Adrenal gland (tissue), 9 donors: ENCODE measurements at regions not wholly inside any gene's neighbourhood (a gene's known extent, or its start where the extent isn't known, plus 50 kb on each side); places are given as distances from the start of the nearest gene placed in this dataset.

Experiments
- DNase-seq, 7 donors: peaks; one replicate each; pipeline ENCODE4 v3.0.0-alpha.2; 2019 to 2020
- H3K27ac ChIP-seq, 5 donors: fragments of 200-600 bp; sonication (generic) in 4 of 5; 1 replicate in 3 of 5; 2 replicates in 2 of 5; pipeline versions ENCODE4 v1.5.1 to v1.8.0; 2016 to 2020; ENCODE audit warnings: mild to moderate bottlenecking in 1 of 5
- H3K27me3 ChIP-seq: fragments of 200-600 bp; 2 replicates; pipeline ENCODE4 v1.8.0; 2021
- H3K36me3 ChIP-seq, 2 donors: fragments of 200-600 bp; replicated peaks in 1 of 2; 1 replicate in 1 of 2; 2 replicates in 1 of 2; pipeline versions ENCODE4 v1.5.1 to v1.8.0; 2018 to 2022
- H3K4me1 ChIP-seq, 2 donors: fragments of 200-600 bp; replicated peaks in 1 of 2; 1 replicate in 1 of 2; 2 replicates in 1 of 2; pipeline versions ENCODE4 v1.5.1 to v1.8.0; 2018 to 2021
- H3K4me3 ChIP-seq, 4 donors: fragments of 200-600 bp; sonication (generic) in 3 of 4; one replicate each; pipeline ENCODE4 v1.5.1; 2016 to 2018
- H3K9me3 ChIP-seq, 3 donors: fragments of 200-600 bp; sonication (generic) in 1 of 3; replicated peaks in 1 of 3; 1 replicate in 2 of 3; 2 replicates in 1 of 3; pipeline versions ENCODE4 v1.5.1 to v1.8.0; 2016 to 2021
- POLR2A ChIP-seq, 2 donors: fragments of 450-650 bp; IDR thresholded peaks; one replicate each; pipeline ENCODE4 v1.6.1; 2017; ENCODE audit warnings: antibody characterized with exemption in 2 of 2, mild to moderate bottlenecking in 2 of 2, moderate library complexity in 1 of 2
- WGBS, 4 donors: extraction: QIAGEN DNeasy Blood & Tissue Kit in 2 of 4; methylation state at CpG; one replicate each; pipeline versions ENCODE4 v1.1.5 to v1.1.7; 2013 to 2017; 5-methylcytosine and 5-hydroxymethylcytosine counted together
- intact Hi-C, 2 donors: fragments of 100-400 bp; cut with DNase I; formaldehyde crosslinking; loops; one replicate each; pipeline versions ENCODE4 v1.14.1 to v1.15.0; 2022 to 2023
- TF ChIP-seq, protein P1 (sequence below), 6 experiments: fragments of 450-650 bp in 4 of 6; fragments of 200-600 bp in 2 of 6; sonication (generic) in 1 of 6; IDR thresholded peaks; 1 replicate in 5 of 6; 2 replicates in 1 of 6; pipeline versions ENCODE4 v1.5.1 to v1.8.0; 2016 to 2021; ENCODE audit warnings: antibody characterized with exemption in 6 of 6, mild to moderate bottlenecking in 2 of 6, moderate library complexity in 1 of 6
- donor health status: healthy with polysubstance abuse.
- donor health status: Bipolar disorder and iron deficiency.
- donor health status: DM: yes; HTN: yes; CAD: no.
- donor health status: DM: no; HTN: no; CAD: no.
- donor health status: DM: no; HTN: no; CAD: no.

DNA sequence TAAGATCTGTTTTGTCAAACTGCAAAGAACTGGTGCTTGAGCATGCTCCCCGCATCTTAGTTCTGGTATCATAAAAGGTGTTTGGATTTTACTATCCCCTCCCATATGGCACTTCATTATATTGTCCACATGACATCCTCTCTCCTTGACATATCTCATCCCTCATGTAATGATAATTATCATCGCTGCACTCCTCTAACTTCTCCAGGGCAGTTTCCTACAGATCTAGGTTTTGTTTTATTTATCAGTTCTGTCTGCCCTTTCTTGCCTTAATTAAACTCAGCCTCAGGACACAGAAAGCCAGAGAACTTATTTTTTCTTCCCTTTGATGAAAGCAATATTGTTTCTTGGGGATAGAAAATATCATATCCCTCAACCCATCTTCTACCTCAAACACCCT is 129.6 kb upstream of the DDX18 start:
- 79 to 85% (median 81%) methylated on average over 2 of the region's 2 CpGs for WGBS, 4 donors
- H3K4me3 ChIP-seq = no peak overlapping the region
- H3K36me3 ChIP-seq = no peaks in the 10 kb centered on the region
- no peaks in the 10 kb centered on the region for H3K27me3 ChIP-seq
- no peak overlapping the region for H3K27ac ChIP-seq
- DNase-seq = no peak
- no peaks in the 10 kb centered on the region for H3K4me1 ChIP-seq
- TF ChIP-seq POLR2A (IDR thresholded peaks at IDR 0.05) = no peak
- H3K9me3 ChIP-seq = no peaks in the 10 kb centered on the region
- intact Hi-C loops = no loop called here

GRCh38 chr2:117686699-117687098 is 127.8 kb upstream of the DDX18 start:
- TF ChIP-seq POLR2A (IDR thresholded peaks at IDR 0.05) = no peak
- TF ChIP-seq, protein P1, sequence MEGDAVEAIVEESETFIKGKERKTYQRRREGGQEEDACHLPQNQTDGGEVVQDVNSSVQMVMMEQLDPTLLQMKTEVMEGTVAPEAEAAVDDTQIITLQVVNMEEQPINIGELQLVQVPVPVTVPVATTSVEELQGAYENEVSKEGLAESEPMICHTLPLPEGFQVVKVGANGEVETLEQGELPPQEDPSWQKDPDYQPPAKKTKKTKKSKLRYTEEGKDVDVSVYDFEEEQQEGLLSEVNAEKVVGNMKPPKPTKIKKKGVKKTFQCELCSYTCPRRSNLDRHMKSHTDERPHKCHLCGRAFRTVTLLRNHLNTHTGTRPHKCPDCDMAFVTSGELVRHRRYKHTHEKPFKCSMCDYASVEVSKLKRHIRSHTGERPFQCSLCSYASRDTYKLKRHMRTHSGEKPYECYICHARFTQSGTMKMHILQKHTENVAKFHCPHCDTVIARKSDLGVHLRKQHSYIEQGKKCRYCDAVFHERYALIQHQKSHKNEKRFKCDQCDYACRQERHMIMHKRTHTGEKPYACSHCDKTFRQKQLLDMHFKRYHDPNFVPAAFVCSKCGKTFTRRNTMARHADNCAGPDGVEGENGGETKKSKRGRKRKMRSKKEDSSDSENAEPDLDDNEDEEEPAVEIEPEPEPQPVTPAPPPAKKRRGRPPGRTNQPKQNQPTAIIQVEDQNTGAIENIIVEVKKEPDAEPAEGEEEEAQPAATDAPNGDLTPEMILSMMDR (IDR thresholded peaks at IDR 0.05) = no peak
- H3K27ac ChIP-seq = no peak overlapping the region
- H3K4me3 ChIP-seq = no peak overlapping the region
- no peaks in the 10 kb centered on the region for H3K27me3 ChIP-seq
- no peaks in the 10 kb centered on the region for H3K4me1 ChIP-seq
- H3K9me3 ChIP-seq = no peaks in the 10 kb centered on the region
- H3K36me3 ChIP-seq = no peaks in the 10 kb centered on the region
- 67 to 82% (median 75%) methylated on average over 1 of the region's 1 CpG for WGBS, 4 donors
- DNase-seq = no peak
- intact Hi-C loops = no loop called here

- Histone ChIP-seq H3K4me3 (no peak overlapping the region), H3K36me3 (no peaks in the 10 kb centered on the region), H3K27ac (peak overlapping the region in 1 of 5 donors; percentile 17), H3K9me3 (no peaks in the 10 kb centered on the region), H3K27me3 (no peaks in the 10 kb centered on the region), H3K4me1 (no peaks in the 10 kb centered on the region)
- 51 to 71% (median 59%) methylated on average over 2 of the region's 2 CpGs for WGBS, 4 donors
- DNase-seq = no peak
- no peak for TF ChIP-seq POLR2A (IDR thresholded peaks at IDR 0.05)
- TF ChIP-seq, protein P1 (IDR thresholded peaks at IDR 0.05) = no peak
- intact Hi-C loops = no loop called here
Measured at GRCh38 chr2:117691595-117691994, 122.9 kb upstream of the DDX18 start.

- WGBS, 4 donors = 64 to 73% (median 70%) methylated on average over 5 of the region's 5 CpGs
- no peaks in the 10 kb centered on the region for H3K9me3 ChIP-seq
Measured at GRCh38 chr2:117692001-117692763, 122.3 kb upstream of the DDX18 start.

More at GRCh38 chr2:117692001-117692763, 122.3 kb upstream of the DDX18 start:
- intact Hi-C loops = no loop called here
- no peak for DNase-seq
- Histone ChIP-seq H3K4me3 (no peak overlapping the region), H3K36me3 (no peaks in the 10 kb centered on the region), H3K4me1 (no peaks in the 10 kb centered on the region), H3K27ac (peak overlapping the region in 1 of 5 donors; percentile 17), H3K27me3 (no peaks in the 10 kb centered on the region)
- no peak for TF ChIP-seq POLR2A (IDR thresholded peaks at IDR 0.05)
- TF ChIP-seq, protein P1 (IDR thresholded peaks at IDR 0.05) = no peak
